ENCODE measurements at regions not wholly inside any gene's neighbourhood (a gene's known extent, or its start where the extent isn't known, plus 50 kb on each side); places are given as distances from the start of the nearest gene placed in this dataset.

DNA sequence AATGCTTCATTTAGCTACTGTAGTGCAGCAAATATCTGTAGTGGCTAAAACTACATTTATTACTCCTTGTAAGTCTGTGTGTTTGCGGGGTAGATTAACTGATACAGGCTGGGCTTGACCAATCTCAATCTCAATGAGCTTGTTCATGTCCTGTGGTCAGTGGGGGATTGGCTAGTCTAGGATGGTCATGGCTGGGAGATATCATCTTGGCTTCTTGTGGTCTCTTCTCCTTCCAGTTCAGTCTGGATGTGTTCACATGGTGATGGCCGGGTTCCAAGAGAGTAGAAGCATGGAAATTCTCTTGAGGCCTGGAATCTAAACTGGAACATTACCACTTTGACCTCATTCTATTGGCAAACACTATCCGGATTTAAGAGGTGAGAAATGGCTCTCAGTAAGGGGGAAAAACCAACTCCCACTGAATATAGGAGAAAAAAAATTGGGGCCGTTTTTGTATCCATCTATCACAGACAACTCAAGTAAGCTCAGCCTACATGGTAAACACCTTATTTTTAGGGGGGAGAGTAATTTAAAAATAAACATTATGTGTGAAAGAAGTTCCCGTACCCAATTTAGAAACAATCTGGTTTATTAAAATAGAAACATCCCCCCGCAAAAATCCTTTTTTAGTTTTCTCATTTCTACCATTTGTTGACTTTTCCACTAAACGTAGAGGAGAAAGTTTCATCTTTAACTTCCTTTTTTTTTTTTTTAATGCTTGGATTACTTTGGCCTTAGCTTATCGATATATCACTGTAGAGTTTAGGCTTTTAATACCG is 284.9 kb upstream of the TBC1D5 start:
- no peaks in the 10 kb centered on the region for H4K20me1 ChIP-seq (ENCODE audit: insufficient read depth)
- CTCF ChIA-PET, result interaction anchor here (0.6 to 0.7 kb wide), 2 partner anchors 52 to 961 kb away, joined by 3 read pairs; no protein-coding TSS in a partner anchor
- no peaks in the 10 kb centered on the region for H3K27me3 ChIP-seq (ENCODE audit: insufficient read depth)
- POLR2A ChIA-PET, result no interaction called here
- TF ChIP-seq JUND (IDR thresholded peaks at IDR 0.05) (no peak), SMC3 (IDR thresholded peaks at IDR 0.05; ENCODE audit: low read depth, low read length) (no peak)
- H3K9ac ChIP-seq, result no peak overlapping the region
- no peak overlapping the region for H3K4me2 ChIP-seq
- no peak overlapping the region for H2AFZ ChIP-seq (ENCODE audit: low read depth)
- H3K79me2 ChIP-seq (ENCODE audit: insufficient read depth), result no peaks in the 10 kb centered on the region
- no peak overlapping the region for H3K27ac ChIP-seq (ENCODE audit: low read depth in 2 of 2, low read length in 1 of 2)
- H3K4me1 ChIP-seq (ENCODE audit: control insufficient read depth in 1 of 2, insufficient read depth in 2 of 2, low read depth in 1 of 2, low read length in 1 of 2), result no peaks in the 10 kb centered on the region
- H3K4me3 ChIP-seq (ENCODE audit: low read depth in 2 of 2, low read length in 1 of 2), result no peak overlapping the region
- DNase-seq, result no peak
- 79% methylated on average over 9 of the region's 9 CpGs for whole genome bisulfite sequencing (ENCODE audit: low lambda C conversion rate)
- H3K9me2 ChIP-seq, result no peaks in the 10 kb centered on the region
- no peaks in the 10 kb centered on the region for H3K9me3 ChIP-seq
- H3K36me3 ChIP-seq (replicated peaks in 1 of 2; ENCODE audit: control insufficient read depth in 1 of 2, insufficient read depth in 2 of 2, low read length in 1 of 2), result no peaks in the 10 kb centered on the region
- no peaks in the 10 kb centered on the region for H3F3A ChIP-seq (replicated peaks; ENCODE audit: insufficient read depth)

GRCh38 chr3:18024715-18025114 is 282.3 kb upstream of the TBC1D5 start:
- CTCF ChIA-PET, result no interaction called here

More at GRCh38 chr3:18024715-18025114, 282.3 kb upstream of the TBC1D5 start:
- H3K9me3 ChIP-seq, result no peaks in the 10 kb centered on the region
- H3K36me3 ChIP-seq (replicated peaks in 1 of 2; ENCODE audit: control insufficient read depth in 1 of 2, insufficient read depth in 2 of 2, low read length in 1 of 2), result no peaks in the 10 kb centered on the region
- H4K20me1 ChIP-seq (ENCODE audit: insufficient read depth), result no peaks in the 10 kb centered on the region
- DNase-seq, result no peak
- no peaks in the 10 kb centered on the region for H3K79me2 ChIP-seq (ENCODE audit: insufficient read depth)
- H3K27me3 ChIP-seq (ENCODE audit: insufficient read depth), result no peaks in the 10 kb centered on the region
- H3K9me2 ChIP-seq, result no peaks in the 10 kb centered on the region
- no peak for TF ChIP-seq RCOR1 (IDR thresholded peaks at IDR 0.05; ENCODE audit: low read length)
- no peak for TF ChIP-seq MEF2A (IDR thresholded peaks at IDR 0.05; ENCODE audit: borderline replicate concordance, low read depth)
- TF ChIP-seq, protein P1, sequence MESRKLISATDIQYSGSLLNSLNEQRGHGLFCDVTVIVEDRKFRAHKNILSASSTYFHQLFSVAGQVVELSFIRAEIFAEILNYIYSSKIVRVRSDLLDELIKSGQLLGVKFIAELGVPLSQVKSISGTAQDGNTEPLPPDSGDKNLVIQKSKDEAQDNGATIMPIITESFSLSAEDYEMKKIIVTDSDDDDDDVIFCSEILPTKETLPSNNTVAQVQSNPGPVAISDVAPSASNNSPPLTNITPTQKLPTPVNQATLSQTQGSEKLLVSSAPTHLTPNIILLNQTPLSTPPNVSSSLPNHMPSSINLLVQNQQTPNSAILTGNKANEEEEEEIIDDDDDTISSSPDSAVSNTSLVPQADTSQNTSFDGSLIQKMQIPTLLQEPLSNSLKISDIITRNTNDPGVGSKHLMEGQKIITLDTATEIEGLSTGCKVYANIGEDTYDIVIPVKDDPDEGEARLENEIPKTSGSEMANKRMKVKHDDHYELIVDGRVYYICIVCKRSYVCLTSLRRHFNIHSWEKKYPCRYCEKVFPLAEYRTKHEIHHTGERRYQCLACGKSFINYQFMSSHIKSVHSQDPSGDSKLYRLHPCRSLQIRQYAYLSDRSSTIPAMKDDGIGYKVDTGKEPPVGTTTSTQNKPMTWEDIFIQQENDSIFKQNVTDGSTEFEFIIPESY (IDR thresholded peaks at IDR 0.05; ENCODE audit: borderline replicate concordance, low read depth), result no peak
- TF ChIP-seq FOXJ3 (CRISPR knock-in tag; IDR thresholded peaks at IDR 0.05), result no peak
- TF ChIP-seq, protein P2, sequence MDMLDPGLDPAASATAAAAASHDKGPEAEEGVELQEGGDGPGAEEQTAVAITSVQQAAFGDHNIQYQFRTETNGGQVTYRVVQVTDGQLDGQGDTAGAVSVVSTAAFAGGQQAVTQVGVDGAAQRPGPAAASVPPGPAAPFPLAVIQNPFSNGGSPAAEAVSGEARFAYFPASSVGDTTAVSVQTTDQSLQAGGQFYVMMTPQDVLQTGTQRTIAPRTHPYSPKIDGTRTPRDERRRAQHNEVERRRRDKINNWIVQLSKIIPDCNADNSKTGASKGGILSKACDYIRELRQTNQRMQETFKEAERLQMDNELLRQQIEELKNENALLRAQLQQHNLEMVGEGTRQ (IDR thresholded peaks at IDR 0.05; ENCODE audit: borderline replicate concordance, low read depth, low read length), result no peak
- no peak for TF ChIP-seq EZH2phosphoT487 (IDR thresholded peaks at IDR 0.05; ENCODE audit: borderline replicate concordance, low read depth)
- no peak for TF ChIP-seq MAX (IDR thresholded peaks at IDR 0.05; ENCODE audit: low read depth)
- no peak for TF ChIP-seq POLR2AphosphoS5 (IDR thresholded peaks at IDR 0.05; ENCODE audit: low read depth, low read length)
- TF ChIP-seq, protein P3, sequence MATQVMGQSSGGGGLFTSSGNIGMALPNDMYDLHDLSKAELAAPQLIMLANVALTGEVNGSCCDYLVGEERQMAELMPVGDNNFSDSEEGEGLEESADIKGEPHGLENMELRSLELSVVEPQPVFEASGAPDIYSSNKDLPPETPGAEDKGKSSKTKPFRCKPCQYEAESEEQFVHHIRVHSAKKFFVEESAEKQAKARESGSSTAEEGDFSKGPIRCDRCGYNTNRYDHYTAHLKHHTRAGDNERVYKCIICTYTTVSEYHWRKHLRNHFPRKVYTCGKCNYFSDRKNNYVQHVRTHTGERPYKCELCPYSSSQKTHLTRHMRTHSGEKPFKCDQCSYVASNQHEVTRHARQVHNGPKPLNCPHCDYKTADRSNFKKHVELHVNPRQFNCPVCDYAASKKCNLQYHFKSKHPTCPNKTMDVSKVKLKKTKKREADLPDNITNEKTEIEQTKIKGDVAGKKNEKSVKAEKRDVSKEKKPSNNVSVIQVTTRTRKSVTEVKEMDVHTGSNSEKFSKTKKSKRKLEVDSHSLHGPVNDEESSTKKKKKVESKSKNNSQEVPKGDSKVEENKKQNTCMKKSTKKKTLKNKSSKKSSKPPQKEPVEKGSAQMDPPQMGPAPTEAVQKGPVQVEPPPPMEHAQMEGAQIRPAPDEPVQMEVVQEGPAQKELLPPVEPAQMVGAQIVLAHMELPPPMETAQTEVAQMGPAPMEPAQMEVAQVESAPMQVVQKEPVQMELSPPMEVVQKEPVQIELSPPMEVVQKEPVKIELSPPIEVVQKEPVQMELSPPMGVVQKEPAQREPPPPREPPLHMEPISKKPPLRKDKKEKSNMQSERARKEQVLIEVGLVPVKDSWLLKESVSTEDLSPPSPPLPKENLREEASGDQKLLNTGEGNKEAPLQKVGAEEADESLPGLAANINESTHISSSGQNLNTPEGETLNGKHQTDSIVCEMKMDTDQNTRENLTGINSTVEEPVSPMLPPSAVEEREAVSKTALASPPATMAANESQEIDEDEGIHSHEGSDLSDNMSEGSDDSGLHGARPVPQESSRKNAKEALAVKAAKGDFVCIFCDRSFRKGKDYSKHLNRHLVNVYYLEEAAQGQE (IDR thresholded peaks at IDR 0.05; ENCODE audit: low read depth, low read length), result no peak
- no peak overlapping the region for H3K27ac ChIP-seq (ENCODE audit: low read depth in 2 of 2, low read length in 1 of 2)
- WGBS (ENCODE audit: low lambda C conversion rate), result 58% methylated on average over 3 of the region's 3 CpGs
- POLR2A ChIA-PET, result no interaction called here
- H3F3A ChIP-seq (replicated peaks; ENCODE audit: insufficient read depth), result no peaks in the 10 kb centered on the region
- no peak overlapping the region for H3K9ac ChIP-seq
- H3K4me1 ChIP-seq (ENCODE audit: control insufficient read depth in 1 of 2, insufficient read depth in 2 of 2, low read depth in 1 of 2, low read length in 1 of 2), result no peaks in the 10 kb centered on the region
- H2AFZ ChIP-seq (ENCODE audit: low read depth), result no peak overlapping the region
- H3K4me2 ChIP-seq, result no peak overlapping the region
- no peak overlapping the region for H3K4me3 ChIP-seq (ENCODE audit: low read depth in 2 of 2, low read length in 1 of 2)

Data from SK-N-SH (cell line).